ENCODE measurements at regions not wholly inside any gene's neighbourhood (a gene's known extent, or its start where the extent isn't known, plus 50 kb on each side); places are given as distances from the start of the nearest gene placed in this dataset.
"Not testable (repeated sequence)": the region's sequence is repeated elsewhere in the genome, so short reads cannot be mapped to it uniquely, and the experiment has no call there.

DNA sequence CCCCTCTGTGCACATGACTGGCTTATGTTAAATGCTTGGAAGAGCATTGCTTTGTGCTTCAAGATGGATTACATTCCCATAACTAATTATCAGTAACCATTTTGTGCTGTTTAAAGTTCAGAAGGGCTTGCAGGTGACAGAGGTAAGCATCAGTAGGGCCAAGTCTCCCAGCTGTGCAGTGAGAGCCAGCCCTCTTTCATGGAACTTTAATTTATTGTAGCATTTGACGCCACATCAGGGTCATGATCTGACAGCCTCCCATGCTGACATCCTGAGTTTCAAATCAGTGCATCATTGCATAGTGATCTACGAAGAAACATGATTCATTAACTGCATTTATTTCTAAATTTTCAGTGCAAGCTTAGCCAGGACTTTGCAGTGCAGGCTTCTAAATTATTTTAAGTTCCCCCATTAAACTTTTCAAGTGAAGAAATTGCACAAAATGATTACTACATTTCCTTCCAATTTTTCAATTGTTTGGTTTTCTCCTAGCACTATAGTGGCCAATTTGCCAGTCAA is 380.9 kb downstream of the UTRN start:
- TF ChIP-seq, protein P1, sequence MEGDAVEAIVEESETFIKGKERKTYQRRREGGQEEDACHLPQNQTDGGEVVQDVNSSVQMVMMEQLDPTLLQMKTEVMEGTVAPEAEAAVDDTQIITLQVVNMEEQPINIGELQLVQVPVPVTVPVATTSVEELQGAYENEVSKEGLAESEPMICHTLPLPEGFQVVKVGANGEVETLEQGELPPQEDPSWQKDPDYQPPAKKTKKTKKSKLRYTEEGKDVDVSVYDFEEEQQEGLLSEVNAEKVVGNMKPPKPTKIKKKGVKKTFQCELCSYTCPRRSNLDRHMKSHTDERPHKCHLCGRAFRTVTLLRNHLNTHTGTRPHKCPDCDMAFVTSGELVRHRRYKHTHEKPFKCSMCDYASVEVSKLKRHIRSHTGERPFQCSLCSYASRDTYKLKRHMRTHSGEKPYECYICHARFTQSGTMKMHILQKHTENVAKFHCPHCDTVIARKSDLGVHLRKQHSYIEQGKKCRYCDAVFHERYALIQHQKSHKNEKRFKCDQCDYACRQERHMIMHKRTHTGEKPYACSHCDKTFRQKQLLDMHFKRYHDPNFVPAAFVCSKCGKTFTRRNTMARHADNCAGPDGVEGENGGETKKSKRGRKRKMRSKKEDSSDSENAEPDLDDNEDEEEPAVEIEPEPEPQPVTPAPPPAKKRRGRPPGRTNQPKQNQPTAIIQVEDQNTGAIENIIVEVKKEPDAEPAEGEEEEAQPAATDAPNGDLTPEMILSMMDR (IDR thresholded peaks at IDR 0.05), result no peak

DNA sequence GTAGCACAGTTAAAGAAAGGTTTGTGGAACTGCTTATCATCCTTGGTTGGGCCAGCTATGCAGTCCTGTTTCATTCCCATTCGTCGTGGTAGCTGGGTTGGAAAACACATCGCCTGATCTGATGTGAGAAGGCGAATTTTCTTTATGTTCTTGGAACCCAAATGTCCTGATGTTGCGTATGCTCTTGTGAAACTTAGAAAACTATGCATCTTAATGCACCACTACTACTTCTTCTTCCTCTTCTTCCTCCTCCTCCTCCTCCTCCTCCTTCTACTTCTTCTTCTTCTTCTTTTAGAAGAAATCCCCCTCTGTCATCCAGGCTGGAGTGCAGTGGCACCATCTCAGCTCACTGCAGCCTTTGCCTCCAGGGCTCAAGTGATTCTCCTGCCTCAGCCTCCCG is 381.6 kb downstream of the UTRN start:
- no peak for DNase-seq
- TF ChIP-seq, protein P1 (IDR thresholded peaks at IDR 0.05), result no peak
- H3K9ac ChIP-seq (ENCODE audit: low read depth in 2 of 2, low read length in 2 of 2), result no peak overlapping the region
- no peaks in the 10 kb centered on the region for H3K9me3 ChIP-seq
- no peak overlapping the region for H3K4me3 ChIP-seq
- H3K27ac ChIP-seq, result no peak overlapping the region
- H3K27me3 ChIP-seq, result no peaks in the 10 kb centered on the region
- no peaks in the 10 kb centered on the region for H3K4me1 ChIP-seq
- intact Hi-C loops (cut with DNase I), result no loop called here
- no peaks in the 10 kb centered on the region for H3K36me3 ChIP-seq

More for the DNA sequence above, 380.9 kb downstream of the UTRN start:
- no peaks in the 10 kb centered on the region for H3K36me3 ChIP-seq
- H3K9me3 ChIP-seq, result no peaks in the 10 kb centered on the region
- H3K27ac ChIP-seq, result no peak overlapping the region
- DNase-seq, result no peak
- H3K27me3 ChIP-seq, result no peaks in the 10 kb centered on the region
- no peaks in the 10 kb centered on the region for H3K4me1 ChIP-seq
- H3K4me3 ChIP-seq, result no peak overlapping the region
- no peak overlapping the region for H3K9ac ChIP-seq (ENCODE audit: low read depth in 2 of 2, low read length in 2 of 2)
- intact Hi-C loops (cut with DNase I), result no loop called here

DNA sequence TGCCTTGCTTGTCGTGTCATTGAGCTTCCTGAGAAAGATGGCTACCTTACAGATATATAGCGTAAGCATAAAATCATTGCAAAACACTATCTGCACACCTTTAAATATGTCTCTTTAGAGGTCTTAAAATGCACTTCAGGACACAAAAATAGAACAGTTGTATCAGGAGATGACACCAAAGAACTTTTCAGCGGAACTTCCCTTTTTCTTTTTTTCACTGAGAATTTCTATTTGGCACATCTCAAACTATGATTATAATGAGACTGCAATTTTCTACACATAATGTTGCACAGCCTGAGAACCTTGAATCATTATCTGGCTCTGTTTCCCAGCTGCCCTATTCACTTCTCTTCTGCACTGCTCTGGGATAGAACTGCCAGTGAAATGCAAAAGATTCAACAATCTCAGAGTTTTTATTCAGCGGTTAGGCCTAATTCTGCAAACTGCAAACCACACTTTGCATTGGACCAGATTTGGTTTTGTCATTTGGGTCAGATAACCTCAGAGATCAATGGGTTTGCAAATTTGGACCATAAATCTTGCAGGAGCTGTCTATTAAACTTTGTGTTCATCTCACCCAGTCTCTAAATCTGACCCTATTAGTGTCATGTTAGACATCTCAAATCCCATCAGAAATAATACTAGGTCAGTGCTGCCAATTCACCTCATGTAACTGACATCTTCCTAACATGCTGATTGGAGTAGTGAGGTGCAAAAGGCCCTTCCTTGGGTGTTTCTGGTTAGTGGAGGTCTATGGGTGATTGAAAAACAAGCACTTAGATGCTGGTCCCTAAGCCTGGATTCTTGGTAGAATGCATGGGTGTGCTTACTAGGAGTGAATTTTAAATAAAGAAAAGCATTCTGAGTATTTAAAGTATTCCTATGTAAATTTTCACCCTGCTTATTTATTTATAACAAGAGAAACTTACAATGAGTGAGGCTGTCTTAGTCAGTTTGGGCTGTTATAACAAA is 382.7 kb downstream of the UTRN start:
- Histone ChIP-seq H3K36me3 (no peaks in the 10 kb centered on the region), H3K9ac (ENCODE audit: low read depth in 2 of 2, low read length in 2 of 2) (no peak overlapping the region), H3K4me1 (no peaks in the 10 kb centered on the region), H3K27me3 (no peaks in the 10 kb centered on the region), H3K27ac (no peak overlapping the region), H3K4me3 (no peak overlapping the region), H3K9me3 (no peaks in the 10 kb centered on the region)
- DNase-seq, result no peak
- intact Hi-C loops (cut with DNase I), result no loop called here
- TF ChIP-seq, protein P1 (IDR thresholded peaks at IDR 0.05), result no peak

DNA sequence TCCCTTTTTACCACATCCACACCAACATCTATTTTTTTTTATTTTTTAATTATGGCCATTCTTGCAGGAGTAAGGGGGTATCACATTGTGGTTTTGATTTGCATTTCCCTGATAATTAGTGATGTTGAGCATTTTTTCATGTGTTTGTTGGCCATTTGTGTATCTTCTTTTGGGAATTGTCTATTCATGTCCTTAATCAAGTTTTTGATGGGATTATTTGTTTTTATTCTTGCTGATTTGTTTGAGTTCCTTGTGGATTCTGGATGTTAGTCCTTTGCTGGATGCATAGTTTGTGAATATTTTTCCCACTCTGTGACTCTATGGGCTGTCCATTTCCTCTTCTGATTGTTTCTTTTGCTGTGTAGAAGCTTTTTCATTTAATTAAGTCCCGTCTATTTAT is 385.1 kb downstream of the UTRN start:
- H3K27ac ChIP-seq; H3K9me3 ChIP-seq; H3K9ac ChIP-seq (ENCODE audit: low read depth in 2 of 2, low read length in 2 of 2); H3K4me3 ChIP-seq; H3K4me1 ChIP-seq; intact Hi-C loops (cut with DNase I); DNase-seq; H3K36me3 ChIP-seq; H3K27me3 ChIP-seq: not testable (repeated sequence)

DNA sequence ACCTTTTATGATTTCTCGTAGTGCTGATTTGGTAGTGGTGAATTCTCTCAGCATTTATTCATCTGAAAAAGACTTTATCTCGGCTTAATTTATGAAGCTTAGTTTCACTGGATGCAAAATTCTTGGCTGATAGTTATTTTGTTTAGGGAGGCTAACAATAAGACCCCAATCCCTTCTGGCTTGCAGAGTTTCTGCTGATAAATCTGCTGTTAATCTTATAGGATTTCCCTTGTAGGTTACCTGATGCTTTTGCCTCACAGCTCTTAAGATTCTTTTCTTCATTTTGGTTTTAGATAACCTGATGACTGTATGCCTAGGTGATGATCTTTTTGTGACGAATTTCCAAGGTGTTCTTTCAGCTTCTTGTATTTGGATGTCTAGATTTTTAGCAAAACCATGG is 388.7 kb downstream of the UTRN start:
- Histone ChIP-seq H3K4me3 (no peak overlapping the region), H3K4me1 (peaks cover 6% of the 10 kb centered on the region), H3K9ac (ENCODE audit: low read depth in 2 of 2, low read length in 2 of 2) (no peak overlapping the region), H3K36me3 (no peaks in the 10 kb centered on the region), H3K27me3 (no peaks in the 10 kb centered on the region), H3K9me3 (no peaks in the 10 kb centered on the region), H3K27ac (no peak overlapping the region)
- intact Hi-C loops (cut with DNase I), result no loop called here
- no peak for DNase-seq
- TF ChIP-seq, protein P1 (IDR thresholded peaks at IDR 0.05), result no peak
